ENCODE measurements at regions not wholly inside any gene's neighbourhood (a gene's known extent, or its start where the extent isn't known, plus 50 kb on each side); places are given as distances from the start of the nearest gene placed in this dataset.

DNA sequence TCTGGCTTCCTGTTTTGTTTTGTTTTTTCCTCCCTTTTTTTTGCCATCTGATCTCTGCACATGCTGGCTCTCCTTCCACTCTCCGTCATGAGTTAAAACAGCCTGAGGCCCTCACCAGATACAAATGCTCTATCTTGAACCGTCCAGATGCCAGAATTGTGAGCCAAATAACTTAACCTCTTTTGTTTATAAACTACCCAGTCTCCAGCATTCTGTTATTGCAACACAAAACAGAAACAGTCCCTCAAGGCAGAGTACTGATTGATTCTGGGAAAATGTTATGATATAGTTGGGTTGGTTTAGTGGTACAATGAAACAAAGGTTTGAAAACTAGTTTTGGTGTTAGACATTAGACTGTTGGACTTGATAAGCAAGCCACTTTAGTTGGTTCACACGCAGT lies 1390.0 kb upstream of the RAG2 start:
- H3F3A ChIP-seq (ENCODE audit: insufficient read depth, low read length, poor library complexity, severe bottlenecking) = no peaks in the 10 kb centered on the region
- no peaks in the 10 kb centered on the region for H3K9me3 ChIP-seq (ENCODE audit: low read length)
- no peak overlapping the region for H3K27ac ChIP-seq (ENCODE audit: low read length)
- no peaks in the 10 kb centered on the region for H3K27me3 ChIP-seq (ENCODE audit: insufficient read depth, low read depth, low read length)
- no peak overlapping the region for H3K9ac ChIP-seq (ENCODE audit: low read length)
- no peaks in the 10 kb centered on the region for H3K36me3 ChIP-seq (ENCODE audit: insufficient read depth, low read length)
- TF ChIP-seq TAF1 (IDR thresholded peaks at IDR 0.05; ENCODE audit: low read depth) (no peak), SMC3 (conservative IDR thresholded peaks at IDR 0.05; ENCODE audit: poor library complexity) (no peak), MXI1 (conservative IDR thresholded peaks at IDR 0.05; ENCODE audit: poor library complexity, severe bottlenecking) (no peak), POLR2AphosphoS5 (IDR thresholded peaks at IDR 0.05) (no peak), EP300 (conservative IDR thresholded peaks at IDR 0.05; ENCODE audit: poor library complexity, severe bottlenecking) (no peak), EZH2 (IDR thresholded peaks at IDR 0.05; ENCODE audit: borderline replicate concordance, insufficient read depth, low read length, poor library complexity, severe bottlenecking) (no peak), RAD21 (conservative IDR thresholded peaks at IDR 0.05) (no peak)
- TF ChIP-seq, protein P1, sequence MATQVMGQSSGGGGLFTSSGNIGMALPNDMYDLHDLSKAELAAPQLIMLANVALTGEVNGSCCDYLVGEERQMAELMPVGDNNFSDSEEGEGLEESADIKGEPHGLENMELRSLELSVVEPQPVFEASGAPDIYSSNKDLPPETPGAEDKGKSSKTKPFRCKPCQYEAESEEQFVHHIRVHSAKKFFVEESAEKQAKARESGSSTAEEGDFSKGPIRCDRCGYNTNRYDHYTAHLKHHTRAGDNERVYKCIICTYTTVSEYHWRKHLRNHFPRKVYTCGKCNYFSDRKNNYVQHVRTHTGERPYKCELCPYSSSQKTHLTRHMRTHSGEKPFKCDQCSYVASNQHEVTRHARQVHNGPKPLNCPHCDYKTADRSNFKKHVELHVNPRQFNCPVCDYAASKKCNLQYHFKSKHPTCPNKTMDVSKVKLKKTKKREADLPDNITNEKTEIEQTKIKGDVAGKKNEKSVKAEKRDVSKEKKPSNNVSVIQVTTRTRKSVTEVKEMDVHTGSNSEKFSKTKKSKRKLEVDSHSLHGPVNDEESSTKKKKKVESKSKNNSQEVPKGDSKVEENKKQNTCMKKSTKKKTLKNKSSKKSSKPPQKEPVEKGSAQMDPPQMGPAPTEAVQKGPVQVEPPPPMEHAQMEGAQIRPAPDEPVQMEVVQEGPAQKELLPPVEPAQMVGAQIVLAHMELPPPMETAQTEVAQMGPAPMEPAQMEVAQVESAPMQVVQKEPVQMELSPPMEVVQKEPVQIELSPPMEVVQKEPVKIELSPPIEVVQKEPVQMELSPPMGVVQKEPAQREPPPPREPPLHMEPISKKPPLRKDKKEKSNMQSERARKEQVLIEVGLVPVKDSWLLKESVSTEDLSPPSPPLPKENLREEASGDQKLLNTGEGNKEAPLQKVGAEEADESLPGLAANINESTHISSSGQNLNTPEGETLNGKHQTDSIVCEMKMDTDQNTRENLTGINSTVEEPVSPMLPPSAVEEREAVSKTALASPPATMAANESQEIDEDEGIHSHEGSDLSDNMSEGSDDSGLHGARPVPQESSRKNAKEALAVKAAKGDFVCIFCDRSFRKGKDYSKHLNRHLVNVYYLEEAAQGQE (IDR thresholded peaks at IDR 0.05; ENCODE audit: borderline replicate concordance) = no peak
- TF ChIP-seq, protein P2, sequence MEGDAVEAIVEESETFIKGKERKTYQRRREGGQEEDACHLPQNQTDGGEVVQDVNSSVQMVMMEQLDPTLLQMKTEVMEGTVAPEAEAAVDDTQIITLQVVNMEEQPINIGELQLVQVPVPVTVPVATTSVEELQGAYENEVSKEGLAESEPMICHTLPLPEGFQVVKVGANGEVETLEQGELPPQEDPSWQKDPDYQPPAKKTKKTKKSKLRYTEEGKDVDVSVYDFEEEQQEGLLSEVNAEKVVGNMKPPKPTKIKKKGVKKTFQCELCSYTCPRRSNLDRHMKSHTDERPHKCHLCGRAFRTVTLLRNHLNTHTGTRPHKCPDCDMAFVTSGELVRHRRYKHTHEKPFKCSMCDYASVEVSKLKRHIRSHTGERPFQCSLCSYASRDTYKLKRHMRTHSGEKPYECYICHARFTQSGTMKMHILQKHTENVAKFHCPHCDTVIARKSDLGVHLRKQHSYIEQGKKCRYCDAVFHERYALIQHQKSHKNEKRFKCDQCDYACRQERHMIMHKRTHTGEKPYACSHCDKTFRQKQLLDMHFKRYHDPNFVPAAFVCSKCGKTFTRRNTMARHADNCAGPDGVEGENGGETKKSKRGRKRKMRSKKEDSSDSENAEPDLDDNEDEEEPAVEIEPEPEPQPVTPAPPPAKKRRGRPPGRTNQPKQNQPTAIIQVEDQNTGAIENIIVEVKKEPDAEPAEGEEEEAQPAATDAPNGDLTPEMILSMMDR (IDR thresholded peaks at IDR 0.05; ENCODE audit: poor library complexity, severe bottlenecking) = no peak
- no peak overlapping the region for H3K4me3 ChIP-seq (ENCODE audit: low read length)
- no peaks in the 10 kb centered on the region for H4K20me1 ChIP-seq (ENCODE audit: insufficient read depth)
- H3K4me2 ChIP-seq (ENCODE audit: low read length) = no peak overlapping the region
- no peaks in the 10 kb centered on the region for H3K9me2 ChIP-seq (ENCODE audit: insufficient read depth, low read length)
- no peak overlapping the region for H2AFZ ChIP-seq (ENCODE audit: low read depth, low read length)
- H3K79me2 ChIP-seq (replicated peaks; ENCODE audit: insufficient read depth, low read length) = no peaks in the 10 kb centered on the region

DNA sequence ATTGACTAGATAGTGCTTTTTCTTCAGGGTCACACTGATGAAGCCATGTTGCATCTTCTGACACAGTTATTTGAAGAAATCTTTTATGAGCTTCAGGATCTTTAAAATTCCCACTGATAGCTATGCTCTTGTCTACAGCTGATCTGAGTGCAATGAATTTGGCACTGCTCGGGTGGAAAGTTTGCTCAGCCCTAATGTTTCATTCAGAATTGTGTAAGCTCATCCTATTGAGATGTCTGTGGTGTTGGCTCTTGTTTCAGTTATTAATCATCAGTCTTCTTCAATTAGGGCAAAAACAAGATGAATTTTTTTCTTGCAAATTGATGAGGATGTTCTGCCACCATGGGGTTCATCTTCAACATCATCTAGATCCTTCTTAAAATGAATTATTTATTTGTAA lies 1387.0 kb upstream of the RAG2 start:
- Histone ChIP-seq H3K9me2 (ENCODE audit: insufficient read depth, low read length) (no peaks in the 10 kb centered on the region), H3K27ac (ENCODE audit: low read length) (no peak overlapping the region), H3K9ac (ENCODE audit: low read length) (no peak overlapping the region), H3K27me3 (ENCODE audit: insufficient read depth, low read depth, low read length) (no peaks in the 10 kb centered on the region), H3K4me2 (ENCODE audit: low read length) (no peak overlapping the region), H4K20me1 (ENCODE audit: insufficient read depth) (no peaks in the 10 kb centered on the region), H3K4me3 (ENCODE audit: low read length) (no peak overlapping the region), H3K9me3 (ENCODE audit: low read length) (no peaks in the 10 kb centered on the region), H3K36me3 (ENCODE audit: insufficient read depth, low read length) (no peaks in the 10 kb centered on the region), H2AFZ (ENCODE audit: low read depth, low read length) (no peak overlapping the region), H3K79me2 (replicated peaks; ENCODE audit: insufficient read depth, low read length) (no peaks in the 10 kb centered on the region), H3F3A (ENCODE audit: insufficient read depth, low read length, poor library complexity, severe bottlenecking) (no peaks in the 10 kb centered on the region)
- TF ChIP-seq RAD21 (conservative IDR thresholded peaks at IDR 0.05) (no peak), POLR2AphosphoS5 (IDR thresholded peaks at IDR 0.05) (no peak), EZH2 (IDR thresholded peaks at IDR 0.05; ENCODE audit: borderline replicate concordance, insufficient read depth, low read length, poor library complexity, severe bottlenecking) (no peak)
- TF ChIP-seq, protein P1 (IDR thresholded peaks at IDR 0.05; ENCODE audit: borderline replicate concordance) = no peak
